GM06990 (cell line): ENCODE measurements at regions not wholly inside any gene's neighbourhood (a gene's known extent, or its start where the extent isn't known, plus 50 kb on each side); places are given as distances from the start of the nearest gene placed in this dataset.

Source experiments
- DNase-seq: peaks from one replicate; pipeline ENCODE4 v3.0.0-alpha.2; 2011; ENCODE audit not compliant: insufficient read length; ENCODE audit errors: extremely low read depth
- H3K27me3 ChIP-seq: replicated peaks from 2 replicates; pipeline ENCODE4 v1.6.0; 2011; ENCODE audit warnings: low read length; ENCODE audit not compliant: control insufficient read depth, insufficient read depth
- H3K36me3 ChIP-seq: 2 replicates; pipeline ENCODE4 v1.5.1; 2011; ENCODE audit warnings: low read length; ENCODE audit not compliant: control insufficient read depth, insufficient read depth
- H3K4me3 ChIP-seq: replicated peaks from 2 replicates; pipeline ENCODE4 v1.5.1; 2011; ENCODE audit warnings: low read depth, mild to moderate bottlenecking, control low read depth, low read length
- TF ChIP-seq, protein P1 (sequence below): IDR thresholded peaks from 2 replicates; pipeline ENCODE4 v1.5.1; 2011; ENCODE audit warnings: low read length, control low read depth, mild to moderate bottlenecking, inconsistent platforms; ENCODE audit not compliant: insufficient read depth, poor library complexity, severe bottlenecking

DNA sequence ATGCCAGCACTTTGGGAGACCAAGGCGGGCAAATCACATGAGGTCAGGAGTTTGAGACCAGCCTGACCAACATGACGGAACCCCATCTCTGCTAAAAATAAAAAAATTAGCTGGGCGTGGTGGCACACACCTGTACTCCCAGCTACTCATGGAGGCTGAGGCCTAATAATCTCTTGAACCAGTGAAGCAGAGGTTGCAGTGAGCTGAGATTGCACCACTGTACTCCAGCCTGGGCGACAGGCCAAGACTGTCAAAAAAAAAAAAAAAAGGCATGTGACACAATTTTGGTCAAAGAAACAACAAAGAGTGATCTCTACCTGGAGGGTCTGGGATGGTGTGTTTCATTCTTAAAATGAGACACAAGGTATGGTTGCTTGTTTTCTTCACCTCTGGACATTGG lies 188.2 kb upstream of the HS3ST1 start:
- Histone ChIP-seq H3K36me3 (no peaks in the 10 kb centered on the region), H3K27me3 (no peaks in the 10 kb centered on the region), H3K4me3 (no peak overlapping the region)
- TF ChIP-seq, protein P1, sequence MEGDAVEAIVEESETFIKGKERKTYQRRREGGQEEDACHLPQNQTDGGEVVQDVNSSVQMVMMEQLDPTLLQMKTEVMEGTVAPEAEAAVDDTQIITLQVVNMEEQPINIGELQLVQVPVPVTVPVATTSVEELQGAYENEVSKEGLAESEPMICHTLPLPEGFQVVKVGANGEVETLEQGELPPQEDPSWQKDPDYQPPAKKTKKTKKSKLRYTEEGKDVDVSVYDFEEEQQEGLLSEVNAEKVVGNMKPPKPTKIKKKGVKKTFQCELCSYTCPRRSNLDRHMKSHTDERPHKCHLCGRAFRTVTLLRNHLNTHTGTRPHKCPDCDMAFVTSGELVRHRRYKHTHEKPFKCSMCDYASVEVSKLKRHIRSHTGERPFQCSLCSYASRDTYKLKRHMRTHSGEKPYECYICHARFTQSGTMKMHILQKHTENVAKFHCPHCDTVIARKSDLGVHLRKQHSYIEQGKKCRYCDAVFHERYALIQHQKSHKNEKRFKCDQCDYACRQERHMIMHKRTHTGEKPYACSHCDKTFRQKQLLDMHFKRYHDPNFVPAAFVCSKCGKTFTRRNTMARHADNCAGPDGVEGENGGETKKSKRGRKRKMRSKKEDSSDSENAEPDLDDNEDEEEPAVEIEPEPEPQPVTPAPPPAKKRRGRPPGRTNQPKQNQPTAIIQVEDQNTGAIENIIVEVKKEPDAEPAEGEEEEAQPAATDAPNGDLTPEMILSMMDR: no peak
- no peak for DNase-seq

- no peaks in the 10 kb centered on the region for H3K36me3 ChIP-seq
- TF ChIP-seq, protein P1: no peak
- no peaks in the 10 kb centered on the region for H3K27me3 ChIP-seq
- no peak for DNase-seq
- no peak overlapping the region for H3K4me3 ChIP-seq
These were observed 186.9 kb upstream of the HS3ST1 start for GRCh38 chr4:11615601-11616000.

DNA sequence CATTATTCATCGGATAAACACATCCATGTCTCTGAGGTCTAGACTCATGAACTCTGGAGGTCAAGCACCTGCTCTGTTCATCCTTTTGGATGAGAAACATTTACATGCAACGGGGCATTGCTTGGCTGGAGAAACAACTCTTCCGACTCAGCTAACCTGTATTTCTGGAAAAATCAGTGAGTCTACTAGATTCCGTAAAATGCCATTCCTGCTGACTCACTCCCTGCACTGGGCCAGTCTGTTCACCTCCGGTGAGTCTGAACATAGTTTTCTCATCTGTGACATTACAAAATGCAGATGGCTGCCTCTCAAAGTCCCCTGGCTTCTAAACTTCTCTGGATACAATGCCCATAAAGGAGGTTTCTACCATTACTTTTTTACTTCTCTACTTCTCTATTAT lies 185.7 kb upstream of the HS3ST1 start:
- H3K36me3 ChIP-seq: no peaks in the 10 kb centered on the region
- TF ChIP-seq, protein P1: no peak
- no peaks in the 10 kb centered on the region for H3K27me3 ChIP-seq
- no peak overlapping the region for H3K4me3 ChIP-seq
- no peak for DNase-seq

GRCh38 chr4:11611868-11612267 lies 183.2 kb upstream of the HS3ST1 start:
- TF ChIP-seq, protein P1: no peak
- Histone ChIP-seq H3K36me3 (no peaks in the 10 kb centered on the region), H3K27me3 (no peaks in the 10 kb centered on the region), H3K4me3 (no peak overlapping the region)
- DNase-seq: no peak

- Histone ChIP-seq H3K36me3 (no peaks in the 10 kb centered on the region), H3K27me3 (no peaks in the 10 kb centered on the region), H3K4me3 (no peak overlapping the region)
- DNase-seq: no peak
- TF ChIP-seq, protein P1: no peak
These were observed 181.1 kb upstream of the HS3ST1 start for GRCh38 chr4:11609751-11610150.

DNA sequence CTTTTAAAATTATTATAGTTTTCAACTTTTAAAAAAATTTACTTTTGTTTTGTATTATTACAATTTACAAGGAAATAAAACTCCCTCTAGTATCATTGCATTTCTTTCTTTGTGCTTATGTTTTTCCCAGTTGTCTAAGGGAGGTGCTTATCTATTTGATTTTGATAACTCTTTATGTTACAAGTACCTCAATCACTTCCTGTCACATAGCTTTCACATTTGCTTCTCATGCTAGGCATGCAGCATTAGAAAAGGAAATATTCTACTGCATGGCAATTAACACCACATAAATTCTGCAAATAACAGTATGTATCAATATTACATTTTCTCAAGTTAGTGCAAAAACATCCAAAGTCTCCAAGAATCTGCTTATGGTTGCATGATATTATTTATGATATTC lies 180.3 kb upstream of the HS3ST1 start:
- TF ChIP-seq, protein P1: no peak
- Histone ChIP-seq H3K36me3 (no peaks in the 10 kb centered on the region), H3K27me3 (no peaks in the 10 kb centered on the region), H3K4me3 (no peak overlapping the region)
- DNase-seq: no peak
